GM18499 (cell line): ENCODE measurements at regions not wholly inside any gene's neighbourhood (a gene's known extent, or its start where the extent isn't known, plus 50 kb on each side); places are given as distances from the start of the nearest gene placed in this dataset.

Experiments used
- ATAC-seq: cut with Tn5 transposase; IDR thresholded peaks from one replicate; pipeline ENCODE4 v1.9.1; 2021; ENCODE audit warnings: moderate number of reproducible peaks; ENCODE audit not compliant: insufficient read depth, unreplicated experiment

DNA sequence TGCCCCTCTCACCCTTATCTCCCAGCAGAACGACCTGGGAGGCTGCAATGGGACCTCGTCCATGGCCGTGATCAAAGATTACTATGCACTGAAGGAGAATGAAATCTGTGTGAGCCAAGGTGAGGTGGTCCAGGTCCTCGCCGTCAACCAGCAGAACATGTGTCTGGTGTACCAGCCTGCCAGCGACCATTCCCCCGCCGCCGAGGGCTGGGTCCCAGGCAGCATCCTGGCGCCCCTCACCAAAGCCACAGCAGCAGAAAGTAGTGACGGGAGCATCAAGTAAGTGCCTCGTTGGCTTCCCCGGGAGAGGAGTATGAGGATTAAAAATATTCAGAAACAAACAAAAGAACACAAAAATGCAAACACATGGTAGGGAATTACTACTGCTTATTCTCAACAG is 55.9 kb upstream of the UMPS start:
- ATAC-seq = no peak

DNA sequence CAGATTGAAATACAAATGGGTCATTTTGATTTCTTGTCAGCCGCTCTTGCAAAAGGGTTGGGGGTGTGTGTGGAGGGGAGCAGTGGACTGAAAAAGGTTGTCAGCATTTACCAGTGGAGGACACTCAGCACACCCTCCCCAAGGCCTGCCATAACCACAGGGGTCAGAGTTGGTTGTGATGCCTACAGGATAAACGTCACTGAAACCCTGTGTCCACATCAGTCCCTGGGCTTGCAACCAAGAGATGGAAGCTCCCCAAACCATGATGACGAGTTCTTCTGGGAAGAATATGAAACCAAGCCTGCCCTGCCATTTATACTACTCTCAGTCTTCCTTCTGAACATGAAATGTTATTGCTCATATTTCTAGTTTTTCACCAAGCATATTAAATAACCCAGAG is 54.0 kb upstream of the UMPS start:
- ATAC-seq = no peak

DNA sequence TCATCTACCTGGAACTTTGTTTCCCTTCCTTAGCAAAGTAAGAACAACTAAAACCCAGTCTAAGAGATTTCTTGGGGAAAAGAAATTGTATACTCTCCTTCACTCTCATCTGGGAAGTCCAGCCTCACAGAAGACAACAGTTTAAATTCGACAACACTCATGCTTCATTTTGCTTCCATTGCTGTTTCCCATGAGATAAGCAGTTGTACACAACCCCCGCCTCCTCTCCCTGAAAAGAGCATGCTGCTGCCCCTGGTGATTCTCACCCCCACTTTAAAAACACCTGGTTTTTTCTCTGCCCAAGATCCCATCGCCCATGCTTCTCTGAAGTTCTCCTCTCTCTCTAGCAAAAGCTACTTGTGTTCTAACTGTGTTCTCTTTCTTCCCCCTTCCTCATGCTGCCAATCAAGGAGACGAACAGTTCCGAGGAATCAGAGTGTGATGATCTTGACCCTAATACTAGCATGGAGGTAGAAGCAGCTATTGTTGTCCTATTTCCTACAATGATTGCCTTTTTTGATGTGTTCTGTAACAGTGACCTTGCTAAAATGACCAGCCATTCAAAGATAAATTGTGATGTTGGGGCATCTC is 51.1 kb upstream of the UMPS start:
- no peak for ATAC-seq
